Medulla oblongata (tissue), 1 donor: ENCODE measurements at regions not wholly inside any gene's neighbourhood (a gene's known extent, or its start where the extent isn't known, plus 50 kb on each side); places are given as distances from the start of the nearest gene placed in this dataset.

Experiments
- DNase-seq: peaks from one replicate; pipeline ENCODE4 v3.0.0-alpha.2; 2015; ENCODE audit errors: extremely low spot score

GRCh38 chr9:80156756-80157472, 585.1 kb downstream of the TLE4 start:
- DNase-seq, result no peak

DNA sequence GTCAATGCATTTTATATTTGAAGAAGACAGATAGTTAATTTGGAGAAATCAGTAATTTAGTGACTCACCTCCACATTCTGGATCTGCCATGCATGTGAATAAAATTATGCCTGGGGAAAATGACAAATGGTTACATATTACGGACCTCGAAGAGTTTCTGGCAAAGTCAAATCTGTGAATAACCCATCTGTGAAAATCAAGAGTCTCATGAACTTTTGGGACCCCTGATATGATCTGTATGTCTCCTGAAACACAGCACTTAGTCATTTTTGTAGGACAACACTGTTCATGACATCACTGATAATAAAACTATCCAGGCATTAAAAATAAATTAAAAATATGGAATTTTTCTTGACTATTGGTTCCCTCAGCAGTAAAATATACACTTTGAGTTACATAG, 584.5 kb downstream of the TLE4 start:
- no peak for DNase-seq

DNA sequence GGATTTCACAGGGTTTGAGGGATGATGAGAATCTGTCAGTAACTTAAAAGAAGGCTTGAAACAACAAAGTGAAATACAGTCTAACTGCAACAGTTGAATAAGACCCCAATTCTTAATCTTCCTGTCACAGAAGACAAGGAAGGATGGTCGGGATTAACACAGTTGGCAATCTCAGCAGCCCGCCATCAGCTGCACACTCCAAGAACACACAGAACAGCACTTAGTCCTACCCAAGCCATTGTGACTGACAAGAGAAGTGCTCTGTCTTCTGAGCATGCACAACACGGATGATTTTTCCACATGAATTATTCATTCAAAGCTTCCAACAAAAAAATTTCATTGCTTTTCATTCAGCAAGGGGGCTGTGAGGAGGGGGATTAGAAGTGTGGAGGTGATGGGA, 576.1 kb downstream of the TLE4 start:
- DNase-seq, result no peak

DNA sequence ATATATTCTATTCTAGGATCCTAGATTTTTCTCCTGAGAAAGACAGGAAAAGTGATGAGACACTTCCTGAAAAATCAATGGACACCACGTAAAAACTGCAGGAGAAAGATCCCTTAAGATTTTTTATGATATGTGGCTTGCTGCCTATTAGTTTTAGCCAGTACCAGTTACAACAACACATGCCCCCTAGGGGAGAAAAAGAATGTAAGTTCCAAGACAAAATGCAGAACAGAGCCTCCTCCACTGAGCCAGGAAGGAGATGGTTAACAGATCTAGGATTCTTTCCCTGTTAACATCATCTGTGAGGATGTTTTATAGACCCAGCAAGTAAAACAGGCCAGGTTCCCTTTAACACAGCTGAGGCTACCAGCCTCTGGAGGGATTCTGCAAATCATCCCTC, 574.7 kb downstream of the TLE4 start:
- DNase-seq, result peak; percentile 9

DNA sequence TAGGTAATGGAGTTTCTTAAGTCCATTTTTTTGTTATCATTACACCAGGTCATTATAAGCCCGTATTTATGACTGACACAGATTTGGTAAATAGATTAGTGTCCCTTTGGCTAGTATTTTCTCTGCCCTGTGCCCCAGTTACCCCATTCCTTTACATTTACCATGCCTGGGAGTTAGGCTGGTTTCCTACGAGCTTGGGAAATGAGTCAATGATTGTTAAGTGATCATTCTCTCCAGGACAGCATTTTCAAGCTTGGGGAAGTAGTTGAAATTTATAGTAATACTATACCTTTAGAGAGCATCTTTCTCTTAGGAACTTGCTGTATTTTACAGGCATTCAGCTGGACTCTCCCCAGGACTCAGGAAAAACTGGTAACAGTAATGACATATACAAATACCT, 573.1 kb downstream of the TLE4 start:
- DNase-seq, result no peak

DNA sequence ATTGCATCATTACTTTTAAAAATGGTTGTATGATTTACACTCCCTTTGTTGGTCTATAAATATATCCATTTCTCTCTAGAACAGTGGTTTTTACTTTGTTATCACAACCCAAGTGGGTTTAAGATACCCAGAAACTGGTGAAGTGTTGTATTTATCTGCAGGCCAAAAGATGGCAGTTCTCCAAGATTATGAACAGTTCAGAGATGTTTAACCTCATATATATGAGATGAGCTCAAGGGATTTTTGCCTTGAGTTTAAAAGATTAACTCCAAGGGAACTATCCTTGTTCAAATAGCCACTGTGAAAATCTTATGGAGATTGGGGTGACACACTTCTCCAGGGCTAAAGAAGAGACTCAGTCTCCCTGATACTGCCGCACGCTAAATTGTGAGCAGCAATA, 572.6 kb downstream of the TLE4 start:
- DNase-seq, result no peak

GRCh38 chr9:80143899-80144298, 572.1 kb downstream of the TLE4 start:
- DNase-seq, result no peak

GRCh38 chr9:80134487-80134886, 562.7 kb downstream of the TLE4 start:
- DNase-seq, result no peak

DNA sequence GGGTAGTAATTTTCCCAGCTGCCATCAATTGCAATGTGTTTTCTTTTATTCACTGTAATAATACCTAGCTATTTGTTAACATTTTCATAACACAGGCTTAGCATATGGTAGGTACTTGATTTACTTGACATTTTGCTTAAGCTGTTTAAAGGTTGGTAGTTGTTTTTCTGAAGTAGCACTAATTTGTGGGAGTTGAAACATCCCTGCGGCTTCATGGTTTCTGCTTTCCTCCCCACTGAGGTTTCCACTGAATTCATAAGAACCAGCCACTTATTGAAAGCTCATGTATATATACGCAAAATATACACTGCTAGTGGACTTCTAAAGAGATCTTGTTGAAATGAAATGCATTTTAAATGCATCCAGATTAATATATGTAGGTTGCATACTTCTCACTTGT, 559.9 kb downstream of the TLE4 start:
- DNase-seq, result no peak

DNA sequence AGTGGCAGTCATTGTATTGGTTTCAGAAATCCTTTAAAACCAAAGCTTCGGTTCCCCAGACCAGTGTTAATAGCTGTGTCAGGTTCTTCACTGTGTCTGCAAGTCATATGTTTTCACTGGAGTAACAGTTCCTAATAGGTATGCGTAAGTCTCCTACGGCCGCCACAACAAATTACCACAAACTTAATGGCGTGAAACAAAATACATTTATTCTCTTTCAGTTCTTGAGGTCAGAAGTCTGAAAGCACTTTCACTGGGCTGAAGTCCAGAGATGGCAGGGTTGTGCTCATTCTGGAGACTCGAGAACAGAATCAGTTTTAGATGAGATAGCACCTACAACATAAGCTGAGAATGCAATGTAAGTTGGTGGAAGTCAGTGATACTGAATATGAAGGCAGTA, 556.2 kb downstream of the TLE4 start:
- no peak for DNase-seq

GRCh38 chr9:80125731-80126264, 554.0 kb downstream of the TLE4 start:
- DNase-seq, result no peak

- no peak for DNase-seq
Observed at GRCh38 chr9:80117031-80117430, 545.3 kb downstream of the TLE4 start.

DNA sequence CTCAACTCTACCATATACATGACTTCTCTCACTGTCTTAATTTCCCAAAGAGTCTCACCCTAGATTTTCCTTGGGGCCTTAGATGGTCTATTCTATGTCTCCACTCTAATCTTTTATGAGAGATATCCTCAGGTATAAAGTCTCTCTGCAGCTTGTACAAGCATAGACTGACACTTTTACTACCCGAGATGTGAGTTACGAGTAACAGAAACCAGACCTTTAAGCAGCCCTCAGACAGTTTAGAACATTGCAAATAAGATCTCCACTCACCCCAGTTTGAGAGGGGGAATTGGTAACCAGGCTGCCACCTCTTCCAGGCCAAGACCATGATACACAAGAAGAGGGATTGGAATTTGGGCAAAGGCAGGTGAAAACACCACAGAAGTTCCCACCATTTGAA, 542.5 kb downstream of the TLE4 start:
- no peak for DNase-seq

- no peak for DNase-seq
Observed at GRCh38 chr9:80107931-80108660, 536.3 kb downstream of the TLE4 start.

DNA sequence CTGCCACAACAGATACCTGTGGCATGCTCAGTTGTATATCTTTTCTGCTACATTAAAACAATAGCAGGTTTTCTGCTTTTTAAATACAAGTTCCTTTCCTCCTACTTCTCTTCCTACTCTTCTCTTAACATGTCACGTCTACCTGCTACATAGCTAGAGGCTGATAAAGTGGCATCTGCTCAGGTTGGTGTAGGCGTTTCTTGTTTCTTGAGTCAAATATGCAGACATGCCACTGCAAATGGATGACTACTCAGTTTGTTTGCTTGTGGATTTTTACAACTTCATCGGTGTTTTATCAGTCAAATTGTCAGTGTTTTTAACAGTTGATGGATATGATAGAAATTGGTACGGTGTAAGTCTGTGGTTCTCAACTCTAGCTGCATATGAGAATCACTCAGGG, 525.7 kb downstream of the TLE4 start:
- DNase-seq, result no peak

- DNase-seq, result no peak
Observed at GRCh38 chr9:80094176-80094771, 522.5 kb downstream of the TLE4 start.

- DNase-seq, result no peak
Observed at GRCh38 chr9:80093695-80094094, 521.9 kb downstream of the TLE4 start.

DNA sequence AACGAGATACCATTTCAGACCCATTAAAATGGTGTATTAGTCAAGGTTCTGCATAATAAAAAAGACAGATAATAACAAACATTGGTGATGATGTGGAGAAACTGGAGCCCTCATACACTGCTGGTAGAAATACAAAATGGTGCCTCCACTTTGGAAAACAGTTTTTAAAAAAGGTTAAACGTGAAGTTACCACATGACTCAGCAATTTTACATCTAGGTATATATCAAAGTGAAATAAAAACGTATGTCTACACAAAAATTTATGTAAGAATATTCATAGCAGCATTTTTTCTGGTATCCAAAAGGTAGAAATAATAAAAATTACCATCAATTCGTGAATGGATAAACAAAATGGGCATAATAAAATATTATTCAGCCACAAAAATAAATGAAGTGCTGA, 519.8 kb downstream of the TLE4 start:
- DNase-seq, result no peak

GRCh38 chr9:80090317-80090716, 518.6 kb downstream of the TLE4 start:
- no peak for DNase-seq

DNA sequence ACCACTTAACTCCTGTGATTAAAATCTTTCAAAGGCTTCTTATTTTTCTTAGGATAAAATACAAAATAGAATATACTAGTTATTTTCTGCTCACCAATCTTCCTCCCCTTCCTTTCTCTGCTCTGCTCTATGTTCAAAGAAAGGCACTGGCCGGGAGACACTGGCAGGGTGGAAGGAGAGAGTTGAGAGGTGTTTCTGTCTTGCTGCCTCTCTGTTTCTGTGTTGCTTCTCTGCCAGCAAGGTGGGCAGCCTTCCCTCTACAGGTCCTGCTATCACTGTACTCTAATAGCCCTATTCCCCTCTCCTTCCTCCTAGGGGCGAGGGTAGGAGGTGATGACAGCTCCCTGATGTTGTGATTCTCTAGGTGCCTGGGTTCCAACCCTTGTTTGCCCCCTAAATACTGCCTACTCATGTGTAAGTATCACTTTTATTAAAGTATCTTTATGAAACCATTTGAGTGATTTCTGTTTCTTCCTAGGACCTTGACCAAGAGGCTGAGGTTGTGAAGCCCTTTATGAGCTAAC, 515.1 kb downstream of the TLE4 start:
- no peak for DNase-seq

GRCh38 chr9:80086386-80086785, 514.6 kb downstream of the TLE4 start:
- no peak for DNase-seq

GRCh38 chr9:80085668-80086067, 513.9 kb downstream of the TLE4 start:
- no peak for DNase-seq

DNA sequence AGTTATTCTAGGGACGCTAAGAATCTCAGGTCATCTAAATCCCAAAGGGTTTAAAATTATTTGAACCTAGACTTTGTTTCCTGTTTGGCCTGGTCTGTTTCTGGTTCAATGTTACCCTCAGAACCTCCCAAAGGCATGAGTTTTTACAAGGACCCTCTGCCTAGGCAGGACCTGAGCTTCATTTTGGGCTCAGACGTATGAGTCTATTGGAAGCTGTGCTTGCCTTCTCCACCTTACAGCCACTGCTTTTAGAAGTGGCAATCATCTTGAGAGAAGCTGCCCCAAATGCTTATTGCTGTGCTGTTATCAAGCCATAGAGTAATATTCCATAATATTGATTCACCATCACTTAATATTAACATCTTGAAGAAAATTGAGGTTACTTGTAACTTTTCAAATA, 510.4 kb downstream of the TLE4 start:
- no peak for DNase-seq
